ENCODE measurements at regions not wholly inside any gene's neighbourhood (a gene's known extent, or its start where the extent isn't known, plus 50 kb on each side); places are given as distances from the start of the nearest gene placed in this dataset.

- CTCF ChIA-PET (ENCODE audit: partially characterized antibody) = interaction anchor here (1.0 to 1.6 kb wide), 3 partner anchors 9 to 429 kb away, joined by 3 to 5 read pairs (median 3); no protein-coding TSS in a partner anchor
- TF ChIP-seq HDAC6 (IDR thresholded peaks at IDR 0.05; ENCODE audit: low read depth, low read length) (no peak), CHD2 (IDR thresholded peaks at IDR 0.05; ENCODE audit: low read length) (no peak), SP4 (IDR thresholded peaks at IDR 0.05; ENCODE audit: low read length) (no peak), JUN (IDR thresholded peaks at IDR 0.05; ENCODE audit: low read depth, low read length) (no peak), SRF (IDR thresholded peaks at IDR 0.05; ENCODE audit: low read depth, low read length) (no peak), MAFK (IDR thresholded peaks at IDR 0.05; ENCODE audit: low read depth, low read length) (no peak), EGR1 (IDR thresholded peaks at IDR 0.05; ENCODE audit: borderline replicate concordance, low read depth, low read length) (no peak), EP300 (IDR thresholded peaks at IDR 0.05; ENCODE audit: borderline replicate concordance in 1 of 2, low read depth in 2 of 2, low read length in 2 of 2) (no peak), HDAC2 (IDR thresholded peaks at IDR 0.05; ENCODE audit: borderline replicate concordance in 1 of 2, low read depth in 2 of 2, low read length in 2 of 2) (no peak), TEAD4 (IDR thresholded peaks at IDR 0.05; ENCODE audit: low read depth, low read length) (no peak), CREB1 (IDR thresholded peaks at IDR 0.05) (no peak), GABPA (IDR thresholded peaks at IDR 0.05; ENCODE audit: borderline replicate concordance, insufficient read depth, low read length) (no peak), TAF7 (optimal IDR thresholded peaks at IDR 0.05; ENCODE audit: borderline replicate concordance, low read depth, low read length) (no peak), SUZ12 (IDR thresholded peaks at IDR 0.05; ENCODE audit: low read length) (no peak)
- TF ChIP-seq, protein P1, sequence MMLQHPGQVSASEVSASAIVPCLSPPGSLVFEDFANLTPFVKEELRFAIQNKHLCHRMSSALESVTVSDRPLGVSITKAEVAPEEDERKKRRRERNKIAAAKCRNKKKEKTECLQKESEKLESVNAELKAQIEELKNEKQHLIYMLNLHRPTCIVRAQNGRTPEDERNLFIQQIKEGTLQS (IDR thresholded peaks at IDR 0.05; ENCODE audit: insufficient read depth, low read depth, low read length) = no peak
These were observed 212.6 kb upstream of the NAV2 start for GRCh38 chr11:19499999-19500398.

More at GRCh38 chr11:19499999-19500398, 212.6 kb upstream of the NAV2 start:
- no peaks in the 10 kb centered on the region for H3K36me3 ChIP-seq (ENCODE audit: control insufficient read depth in 2 of 4, insufficient read depth in 4 of 4, low read length in 3 of 4)
- H3K9ac ChIP-seq (replicated peaks in 1 of 4; ENCODE audit: extremely low read depth in 1 of 4, low read depth in 3 of 4, low read length in 3 of 4) = no peak overlapping the region
- WGBS, 2 experiments (ENCODE audit: extremely low coverage in 1 of 2, insufficient coverage in 1 of 2, insufficient read length in 1 of 2, insufficient replicate concordance in 2 of 2, low coverage in 1 of 2, low lambda C conversion rate in 2 of 2, missing lambda C conversion rate in 1 of 2) = 84% methylated on average over 3 of the region's 3 CpGs; no CpG with 5 or more reads in 1 of the 2 experiments
- H2AFZ ChIP-seq (ENCODE audit: low read length) = no peak overlapping the region
- H3K79me1 ChIP-seq (ENCODE audit: low read depth, low read length) = no peaks in the 10 kb centered on the region
- H4K5ac ChIP-seq (ENCODE audit: insufficient read length, low read depth, low read length) = no peak overlapping the region
- H2AK5ac ChIP-seq (ENCODE audit: low read depth, low read length) = no peak overlapping the region
- H3K9me3 ChIP-seq (ENCODE audit: insufficient read depth in 2 of 2, low read depth in 1 of 2, low read length in 1 of 2) = no peaks in the 10 kb centered on the region
- H3K27me3 ChIP-seq (replicated peaks in 1 of 4; ENCODE audit: control insufficient read depth in 3 of 4, extremely low read depth in 1 of 4, insufficient read depth in 3 of 4, low read length in 3 of 4) = no peaks in the 10 kb centered on the region
- H3K4ac ChIP-seq (replicated peaks; ENCODE audit: insufficient read length, low read depth, low read length) = no peak overlapping the region
- H4K8ac ChIP-seq (ENCODE audit: extremely low read depth, insufficient read depth, low read length) = peak overlapping the region; percentile 29; the same call in 1 of the 2 replicates
- no peak overlapping the region for H2BK20ac ChIP-seq (ENCODE audit: low read length)
- H3K23me2 ChIP-seq (ENCODE audit: low read depth, low read length) = no peaks in the 10 kb centered on the region
- H3K14ac ChIP-seq (ENCODE audit: insufficient read length) = no peak overlapping the region
- H3K4me1 ChIP-seq (replicated peaks in 1 of 4; ENCODE audit: control insufficient read depth in 3 of 4, insufficient read depth in 4 of 4, low read length in 3 of 4) = no peaks in the 10 kb centered on the region
- no peak overlapping the region for H3K18ac ChIP-seq (ENCODE audit: extremely low read depth, low read length)
- POLR2A ChIA-PET (ENCODE audit: partially characterized antibody) = no interaction called here
- H2BK120ac ChIP-seq (replicated peaks; ENCODE audit: low read depth, low read length) = no peak overlapping the region
- FAIRE-seq (no peak), DNase-seq (ENCODE audit: low read depth in 1 of 2, low spot score in 2 of 2) (no peak)
- no peak overlapping the region for H3K27ac ChIP-seq (ENCODE audit: low read depth, low read length)
- no peak overlapping the region for H3K23ac ChIP-seq (ENCODE audit: insufficient read length)
- no peak overlapping the region for H2BK5ac ChIP-seq (ENCODE audit: low read depth, low read length)
- H3K4me3 ChIP-seq (ENCODE audit: extremely low read depth in 1 of 4, insufficient read depth in 2 of 4, low read depth in 3 of 4, low read length in 4 of 4) = no peak overlapping the region
- H4K20me1 ChIP-seq (replicated peaks in 1 of 2; ENCODE audit: control insufficient read depth in 1 of 2, insufficient read depth in 2 of 2, low read length in 2 of 2) = no peaks in the 10 kb centered on the region
- no peak overlapping the region for H4K91ac ChIP-seq (replicated peaks; ENCODE audit: insufficient read length, low read length)
- H3K56ac ChIP-seq (replicated peaks; ENCODE audit: insufficient read length, low read depth, low read length) = no peak overlapping the region
- H2BK15ac ChIP-seq (ENCODE audit: low read length) = no peak overlapping the region
- H2BK12ac ChIP-seq (ENCODE audit: low read depth, low read length) = no peak overlapping the region
- H3K4me2 ChIP-seq (ENCODE audit: insufficient read depth in 1 of 2, low read depth in 2 of 2, low read length in 2 of 2) = no peak overlapping the region
- H3K79me2 ChIP-seq (ENCODE audit: control insufficient read depth in 1 of 2, insufficient read depth in 2 of 2, low read length in 2 of 2) = no peaks in the 10 kb centered on the region
